HG03108 (cell line): ENCODE measurements at regions not wholly inside any gene's neighbourhood (a gene's known extent, or its start where the extent isn't known, plus 50 kb on each side); places are given as distances from the start of the nearest gene placed in this dataset.

Experiments used
- ATAC-seq: cut with Tn5 transposase; IDR thresholded peaks from one replicate; pipeline ENCODE4 v1.9.1; 2021; ENCODE audit warnings: moderate library complexity; ENCODE audit not compliant: unreplicated experiment

DNA sequence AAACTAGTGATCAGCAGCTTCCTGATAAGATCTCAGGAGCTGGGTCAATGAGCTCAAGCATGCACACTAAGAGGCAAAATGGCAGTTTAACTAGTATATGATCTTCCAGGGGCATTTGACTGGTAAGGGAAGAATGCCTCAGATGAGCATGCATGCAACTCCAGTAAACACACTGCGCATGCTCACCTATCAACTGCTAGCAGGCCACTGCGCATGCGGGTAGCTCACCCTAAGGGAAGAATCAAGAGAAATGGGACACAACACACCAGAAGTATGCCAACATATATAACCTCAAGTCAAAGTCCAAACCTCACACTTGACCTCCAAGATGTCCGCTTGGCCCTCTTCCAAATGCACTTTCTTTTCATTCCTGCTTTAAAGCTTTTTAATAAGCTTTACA is 1004.0 kb downstream of the ADGRL3 start:
- no peak for ATAC-seq

DNA sequence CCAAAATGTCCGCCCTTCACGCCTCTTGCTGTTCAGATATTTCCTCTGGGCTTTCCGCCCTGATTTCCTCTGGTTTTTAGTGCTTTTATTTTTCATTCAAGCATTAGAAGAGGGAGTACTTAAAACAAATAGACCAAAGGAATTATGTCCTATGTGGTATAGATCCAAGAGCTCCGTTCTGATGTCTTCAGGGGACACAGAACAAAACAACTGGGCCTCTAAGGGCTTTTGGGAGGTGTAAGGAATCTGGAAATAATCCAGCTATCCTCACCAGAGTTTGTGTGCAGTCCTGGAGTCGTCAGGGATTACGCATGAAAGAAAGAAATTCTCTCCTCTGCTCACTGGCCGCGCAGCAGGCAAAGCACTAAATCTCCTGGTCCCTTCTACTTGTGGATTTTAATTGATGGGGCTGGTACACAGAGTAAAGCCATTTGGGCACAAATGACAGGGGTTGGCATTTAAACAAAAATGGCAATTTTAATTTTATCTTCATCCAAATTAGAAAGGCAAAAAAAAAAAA is 999.2 kb downstream of the ADGRL3 start:
- no peak for ATAC-seq

DNA sequence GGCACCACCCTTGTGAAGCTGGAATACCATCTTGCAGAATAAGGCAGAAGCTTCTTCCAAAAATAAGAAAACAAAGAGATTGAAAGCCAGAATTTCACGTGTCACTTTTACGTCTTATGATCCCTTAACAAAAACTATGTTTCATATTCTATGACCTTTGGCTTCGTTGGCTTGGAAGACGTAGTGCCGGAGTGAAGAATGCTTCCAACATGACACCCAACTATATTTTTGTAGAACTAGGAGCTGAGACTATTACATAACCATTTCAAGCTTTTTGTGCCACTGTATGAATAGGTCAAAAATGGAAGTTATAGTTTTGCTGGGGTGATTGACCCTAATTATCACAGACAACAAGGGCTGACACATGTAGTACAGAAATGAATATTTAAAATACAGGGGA is 996.2 kb downstream of the ADGRL3 start:
- ATAC-seq = no peak

DNA sequence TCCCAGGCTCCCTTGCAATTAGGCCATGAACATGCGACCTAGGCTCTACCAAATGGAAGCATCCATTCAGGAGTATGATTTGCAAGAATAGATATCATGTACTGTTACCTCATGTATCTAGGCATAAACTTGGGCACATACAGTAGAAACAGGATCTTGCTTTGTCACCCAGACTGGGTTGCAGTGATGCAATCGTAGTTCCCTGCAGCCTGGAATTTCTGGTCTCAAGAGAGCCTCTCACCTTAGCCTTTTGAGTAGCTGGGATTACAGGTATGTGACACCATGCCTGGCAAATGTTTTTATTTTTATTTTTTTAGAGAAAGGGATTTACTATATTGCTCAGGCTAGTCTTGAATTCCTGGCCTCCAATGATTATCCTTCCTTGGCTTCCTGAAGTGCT is 994.2 kb downstream of the ADGRL3 start:
- no peak for ATAC-seq

DNA sequence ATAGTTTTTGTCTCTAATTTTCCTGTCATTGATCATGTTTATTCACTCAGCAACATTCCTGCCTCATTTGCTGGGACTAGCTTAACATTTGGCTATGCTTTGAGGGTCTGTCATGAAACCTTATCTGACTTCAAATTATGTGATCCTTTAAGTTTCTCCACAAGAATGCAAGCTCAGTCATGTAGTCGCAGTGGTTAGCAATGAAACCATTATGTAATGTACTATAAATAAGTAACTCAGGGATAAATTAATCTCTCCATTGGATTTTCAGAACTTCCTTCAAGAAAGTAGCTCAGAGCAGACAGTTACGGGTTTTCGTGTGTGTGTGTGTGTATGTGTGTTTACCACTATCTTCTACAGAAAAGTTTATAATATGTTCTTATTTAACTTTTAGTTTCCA is 993.6 kb downstream of the ADGRL3 start:
- ATAC-seq = no peak

DNA sequence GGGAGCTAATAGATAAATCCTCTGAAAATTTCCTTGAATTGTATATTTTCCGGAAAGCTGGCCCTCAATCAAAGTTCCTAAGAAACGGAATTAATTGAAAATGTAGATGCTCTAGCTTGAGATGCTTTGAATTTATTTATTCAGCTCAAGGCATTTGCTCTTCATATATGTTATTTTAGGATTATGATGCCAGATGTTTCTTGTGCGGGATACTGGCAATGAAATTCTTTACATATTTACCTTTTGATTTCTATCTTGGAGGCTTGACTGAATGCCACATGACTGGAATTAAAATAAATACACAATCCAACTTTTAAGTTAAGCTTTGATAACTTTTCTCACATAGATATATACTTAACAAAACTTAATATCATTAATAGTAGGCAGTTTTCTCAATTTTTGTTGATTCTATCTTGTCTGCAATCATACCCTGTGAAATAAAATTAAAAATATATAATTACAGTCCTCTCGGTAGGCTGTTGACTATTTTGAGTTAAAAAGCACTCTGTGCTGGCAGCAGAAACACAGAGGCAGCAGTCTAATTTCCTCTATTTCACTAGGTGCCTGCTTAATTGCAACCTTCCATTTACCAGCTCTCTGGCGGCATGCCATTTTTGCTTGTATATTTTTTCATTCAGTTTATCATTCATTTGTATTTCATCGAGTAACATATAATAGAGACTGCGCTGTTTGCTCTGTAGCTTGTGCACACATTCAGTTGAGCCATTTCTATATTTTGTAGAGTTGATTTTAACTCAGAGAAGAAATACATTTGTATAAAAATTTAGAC is 991.5 kb downstream of the ADGRL3 start:
- ATAC-seq = no peak

DNA sequence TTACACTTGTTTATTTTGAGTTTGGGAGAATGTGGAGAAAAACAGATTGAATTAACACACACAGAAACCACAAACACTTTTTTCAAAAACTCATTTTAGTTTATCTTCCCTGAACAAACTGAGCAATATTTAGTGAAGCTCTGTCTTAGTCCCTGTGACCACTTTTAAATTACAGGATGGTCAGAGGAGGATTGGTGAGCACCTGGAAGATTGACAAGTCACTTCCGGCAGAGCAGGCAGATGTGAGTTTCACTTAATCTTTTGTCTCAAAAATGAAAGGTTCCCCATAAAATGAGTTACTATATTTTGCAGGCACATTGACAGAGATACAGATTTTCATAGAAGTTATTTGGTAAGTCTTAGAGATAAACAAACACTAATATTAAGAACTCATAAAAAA is 970.1 kb downstream of the ADGRL3 start:
- no peak for ATAC-seq

DNA sequence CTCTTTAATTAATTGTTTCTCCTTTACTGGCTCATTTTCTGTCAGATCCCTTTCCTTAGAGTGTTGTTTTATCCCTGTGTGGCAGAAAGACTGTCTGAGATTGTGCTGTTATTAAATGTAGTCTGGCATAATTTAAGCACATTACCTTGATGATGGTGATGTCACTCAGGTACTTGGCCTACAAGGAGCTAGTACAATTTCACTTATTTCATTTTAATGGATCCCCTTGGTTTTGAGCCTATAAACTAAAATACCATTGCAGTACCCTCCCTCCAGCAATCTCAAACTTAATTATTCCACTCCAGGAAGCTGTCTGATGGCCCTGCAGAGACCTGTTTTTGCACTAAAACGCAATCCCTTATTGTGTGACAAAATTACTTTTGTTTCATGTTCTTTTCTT is 968.6 kb downstream of the ADGRL3 start:
- ATAC-seq = no peak

DNA sequence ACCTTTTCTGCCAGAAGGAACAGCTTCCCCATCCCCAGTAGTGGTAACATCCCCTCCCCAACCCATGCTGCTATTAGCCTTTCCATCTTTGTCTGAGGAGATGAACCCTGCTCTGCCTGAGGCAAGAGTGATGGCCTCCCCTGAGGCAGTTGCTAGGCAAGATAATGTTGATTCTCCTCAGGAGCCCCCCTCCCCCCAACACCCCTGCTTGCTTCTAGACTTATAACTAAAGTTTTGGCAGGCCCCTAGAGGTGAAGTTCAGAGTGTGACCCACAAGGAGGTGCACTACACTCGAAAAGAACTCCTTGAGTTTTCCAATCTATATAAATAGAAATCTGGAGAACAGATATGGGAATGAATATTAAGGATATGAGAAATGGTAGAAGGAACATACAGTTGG is 962.5 kb downstream of the ADGRL3 start:
- ATAC-seq = no peak

DNA sequence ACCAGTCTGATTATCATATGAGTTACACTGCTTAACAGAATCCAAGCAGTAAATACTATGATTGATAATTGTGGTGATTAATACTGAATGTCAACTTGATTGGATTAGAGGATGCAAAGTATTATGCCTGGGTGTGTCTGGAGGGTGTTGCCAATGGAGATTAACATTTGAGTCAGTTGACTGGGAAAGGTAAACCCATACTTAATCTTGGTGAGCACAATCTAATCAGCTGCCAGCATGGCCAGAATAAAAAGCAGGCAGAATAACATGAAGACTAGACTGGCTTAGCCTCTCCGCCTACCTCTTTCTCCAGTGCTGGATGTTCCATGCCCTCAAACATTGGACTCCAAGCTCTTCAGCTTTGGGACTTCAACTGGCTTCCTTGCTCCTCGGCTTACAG is 961.3 kb downstream of the ADGRL3 start:
- no peak for ATAC-seq

DNA sequence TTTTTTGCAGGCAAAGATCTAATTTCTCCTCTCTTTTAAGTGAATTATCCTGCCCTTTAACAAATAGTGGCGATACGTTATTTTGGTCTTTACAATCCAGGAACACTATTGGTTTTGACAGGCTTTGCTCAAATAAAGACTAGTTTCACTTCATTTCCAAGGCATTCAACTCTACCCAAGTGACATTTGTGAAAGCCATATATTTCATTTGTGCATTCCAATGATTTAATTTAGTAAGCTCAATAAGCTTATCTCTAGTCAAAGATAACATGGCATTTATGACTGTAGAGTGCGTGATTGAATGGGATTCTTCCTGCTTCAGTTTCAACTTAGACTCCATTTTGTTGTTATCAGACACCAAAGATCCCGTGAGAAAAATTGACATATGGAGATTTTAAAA is 959.8 kb downstream of the ADGRL3 start:
- no peak for ATAC-seq

DNA sequence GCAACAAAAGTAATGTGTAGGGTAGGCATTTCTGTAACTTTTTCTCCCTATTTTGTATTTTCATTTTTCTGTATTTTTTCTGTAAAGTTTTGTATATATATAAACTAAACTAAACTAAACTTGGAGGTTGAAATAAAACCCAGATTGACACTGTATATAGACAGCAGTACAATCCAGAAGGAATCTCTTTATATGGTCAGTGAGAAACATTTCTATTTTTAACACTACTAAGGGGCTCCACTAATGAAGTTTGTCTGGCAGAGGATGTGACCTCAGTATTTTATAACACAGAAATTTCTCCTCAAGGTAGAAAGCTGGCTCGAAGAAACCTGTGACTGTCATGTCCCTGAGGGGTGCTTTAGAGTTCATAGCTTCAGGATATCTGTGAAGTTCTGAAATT is 959.2 kb downstream of the ADGRL3 start:
- no peak for ATAC-seq

DNA sequence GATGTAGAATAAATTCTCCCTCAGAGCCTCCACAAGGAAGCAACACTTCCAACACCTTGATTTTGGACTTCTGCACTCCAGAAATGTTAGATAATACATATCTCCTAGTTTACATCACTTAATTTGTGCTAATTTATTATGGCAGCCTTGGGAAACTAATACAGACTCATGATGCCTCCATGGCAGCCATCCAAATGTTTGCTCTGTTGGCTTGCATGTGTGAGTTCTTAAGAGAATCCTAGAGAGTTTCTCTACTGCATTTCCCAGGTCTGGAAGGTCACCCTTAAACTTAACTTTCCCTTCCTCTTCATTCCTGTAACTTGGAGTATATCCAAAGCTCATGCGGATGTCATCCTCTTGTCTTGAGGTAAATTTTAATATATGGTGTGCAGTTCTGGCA is 956.1 kb downstream of the ADGRL3 start:
- no peak for ATAC-seq

DNA sequence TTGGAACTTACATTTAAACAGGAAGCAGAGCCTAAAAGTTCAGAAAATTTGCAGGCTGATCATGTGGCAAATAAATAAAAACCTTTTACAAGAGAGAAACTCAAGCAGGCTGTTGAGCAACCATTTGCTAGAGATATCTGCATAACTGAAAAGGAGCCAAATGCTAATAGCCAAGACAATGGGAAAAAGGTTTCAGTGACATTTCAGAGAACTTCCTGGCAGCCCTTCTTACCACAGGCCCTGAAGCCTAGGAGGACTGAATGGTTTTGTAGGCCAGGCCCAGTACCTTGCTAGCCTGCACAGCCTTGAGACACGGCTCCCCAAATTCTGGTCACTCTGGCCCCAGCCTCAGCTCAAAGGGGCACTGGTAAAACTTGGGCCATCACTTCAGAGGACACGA is 945.1 kb downstream of the ADGRL3 start:
- no peak for ATAC-seq

DNA sequence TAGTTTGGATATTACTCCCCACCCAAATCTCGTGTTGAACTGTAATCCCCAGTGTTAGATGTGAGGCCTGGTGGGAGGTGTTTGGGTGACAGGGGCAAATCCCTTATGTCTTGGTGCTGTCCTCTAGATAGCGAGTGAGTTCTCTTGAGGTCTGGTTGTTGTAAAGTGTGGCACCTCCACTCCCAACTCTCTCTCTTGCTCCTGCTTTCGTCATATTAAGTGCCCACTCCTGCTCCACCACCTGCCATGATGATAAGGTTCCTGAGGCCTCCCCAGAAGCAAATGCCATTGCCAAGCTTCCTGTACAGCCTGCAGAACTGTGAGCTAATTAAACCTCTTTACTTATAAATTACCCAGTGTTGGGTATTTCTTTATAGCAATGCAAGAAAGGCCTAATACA is 944.3 kb downstream of the ADGRL3 start:
- no peak for ATAC-seq

DNA sequence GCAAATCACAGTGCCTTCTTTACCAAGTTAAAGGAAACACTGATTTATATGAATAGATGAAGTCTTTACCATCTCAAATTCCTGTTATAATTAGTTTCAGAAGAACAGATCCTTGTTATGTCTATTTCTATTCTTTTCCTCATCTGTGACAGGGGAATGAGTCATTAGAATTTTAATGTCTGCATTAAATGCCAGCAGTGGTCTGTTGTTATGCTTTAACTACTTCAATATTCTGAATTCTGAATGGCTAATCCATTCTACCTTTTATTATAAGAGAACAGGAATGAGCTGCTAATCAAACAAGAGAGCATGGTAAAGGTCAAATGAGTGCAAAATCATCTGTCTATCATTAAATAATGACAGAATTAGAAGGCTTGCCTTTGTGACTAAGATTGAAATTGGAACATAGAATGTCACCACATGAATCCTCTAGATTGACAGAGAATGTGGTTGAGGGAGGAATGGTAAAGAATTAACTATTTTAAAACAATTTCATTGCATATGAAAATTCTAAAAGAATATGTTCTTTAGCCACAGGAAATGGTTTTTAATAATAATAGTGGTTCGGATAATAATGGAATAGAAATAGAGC is 935.5 kb downstream of the ADGRL3 start:
- ATAC-seq = no peak

DNA sequence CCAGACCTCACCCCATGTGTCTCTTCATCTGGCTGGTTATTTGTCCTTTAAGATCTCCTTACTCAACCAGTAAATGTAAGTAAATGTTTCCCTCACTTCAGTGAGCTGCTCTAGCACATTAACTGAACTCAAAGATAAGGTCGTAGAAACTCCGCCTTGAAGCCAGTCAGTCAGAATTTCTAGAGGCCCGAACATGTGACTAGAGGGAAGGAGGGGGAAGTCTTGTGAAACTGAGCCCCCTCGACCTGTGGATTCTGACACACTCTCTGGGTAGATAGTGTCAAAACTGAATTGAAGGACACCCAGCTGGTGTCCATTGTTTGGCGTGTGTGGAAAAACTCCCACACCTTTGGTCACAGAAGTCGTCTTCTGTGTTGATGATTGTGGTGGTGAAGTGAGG is 933.9 kb downstream of the ADGRL3 start:
- no peak for ATAC-seq

DNA sequence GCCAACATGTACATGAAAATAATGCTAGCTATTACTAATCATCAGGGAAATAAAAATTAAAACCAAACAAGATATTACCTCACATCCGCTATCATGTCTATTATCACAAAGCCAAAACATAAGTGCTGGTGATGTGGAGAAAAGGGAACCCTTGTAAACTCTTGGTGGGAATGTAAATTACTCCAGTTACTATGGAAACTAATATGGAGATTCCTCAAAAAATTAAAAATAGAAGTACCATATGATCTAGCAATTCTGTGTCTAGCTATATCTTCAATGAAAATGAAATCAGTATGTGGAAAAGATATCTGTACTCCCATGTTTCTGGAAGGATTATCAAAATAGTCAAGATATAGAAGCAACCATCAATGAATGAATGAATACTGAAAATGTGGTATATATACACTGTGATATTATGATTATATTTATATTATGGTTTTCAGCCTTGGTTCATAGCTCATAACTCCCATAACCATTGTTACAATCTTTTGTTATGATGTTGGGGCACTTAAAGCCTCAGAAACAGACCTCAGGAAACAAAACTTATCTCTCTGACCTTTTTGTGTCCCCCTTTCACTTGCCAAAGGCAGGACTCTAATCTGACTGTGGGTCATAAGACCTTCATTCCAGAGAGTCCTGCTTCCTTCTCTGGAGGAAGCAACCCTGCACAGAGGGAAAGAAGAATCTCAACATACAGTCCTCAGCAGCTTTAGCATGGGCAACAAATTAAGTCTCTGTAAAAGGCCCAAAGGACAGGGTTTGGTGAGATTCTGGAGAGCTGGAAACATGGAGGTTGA is 933.2 kb downstream of the ADGRL3 start:
- ATAC-seq = no peak

DNA sequence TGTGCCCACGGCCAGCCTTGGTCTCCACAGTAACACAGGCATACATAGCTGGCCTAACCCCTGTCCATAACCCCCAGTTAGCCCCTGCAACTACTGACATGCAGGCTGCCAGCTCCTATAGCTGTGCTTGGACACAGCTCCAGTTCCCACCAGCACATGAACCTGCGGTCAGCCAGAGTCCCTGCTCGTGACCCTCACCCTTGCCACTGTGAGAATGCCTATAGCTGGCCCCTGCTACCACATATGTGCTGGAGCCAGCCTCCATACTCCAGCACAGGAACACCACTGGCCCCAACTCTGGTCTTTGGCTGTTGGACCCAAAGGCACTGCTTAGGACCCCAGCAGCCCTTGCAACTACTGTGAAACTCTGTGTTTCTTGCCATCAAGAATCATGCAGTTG is 930.9 kb downstream of the ADGRL3 start:
- no peak for ATAC-seq

DNA sequence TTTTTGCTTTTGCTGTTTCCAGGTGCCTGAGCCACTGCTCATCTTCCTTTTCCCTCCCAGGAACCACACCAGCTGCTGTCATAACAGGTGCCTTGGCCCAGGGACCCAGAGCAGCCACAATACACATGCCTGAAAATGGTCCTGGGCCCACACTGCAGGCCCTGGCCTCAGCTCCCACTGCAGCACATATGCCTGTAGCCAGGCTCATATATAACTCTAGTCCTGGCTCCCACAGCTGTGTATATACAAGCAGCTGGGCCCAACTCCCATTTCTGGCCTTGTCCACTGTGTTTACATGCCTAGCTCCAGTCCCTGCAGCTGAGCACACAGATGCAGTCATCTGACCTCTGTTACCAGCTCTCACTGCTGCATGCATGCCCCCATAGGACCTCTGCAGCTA is 930.5 kb downstream of the ADGRL3 start:
- no peak for ATAC-seq

DNA sequence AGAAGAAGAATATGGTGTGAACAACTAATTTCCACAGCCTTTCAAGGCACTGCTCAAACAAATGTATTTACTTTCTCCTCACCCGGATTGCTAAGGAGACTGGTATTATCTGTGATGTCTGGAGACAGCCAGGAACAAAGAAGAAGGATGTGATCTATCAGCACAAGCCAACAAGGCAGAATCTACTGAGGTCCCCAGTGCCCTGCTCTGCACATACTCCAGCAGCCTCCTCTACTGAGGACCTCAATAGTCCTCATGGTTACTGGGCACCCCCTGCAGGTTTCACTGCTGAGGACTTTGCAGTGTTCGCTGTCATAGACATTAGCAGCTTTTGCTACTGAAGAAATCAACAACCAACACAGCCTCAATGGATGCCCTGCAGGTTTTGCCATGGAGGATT is 930.1 kb downstream of the ADGRL3 start:
- ATAC-seq = no peak
